ENCODE measurements at regions not wholly inside any gene's neighbourhood (a gene's known extent, or its start where the extent isn't known, plus 50 kb on each side); places are given as distances from the start of the nearest gene placed in this dataset.
"Not testable (repeated sequence)": the region's sequence is repeated elsewhere in the genome, so short reads cannot be mapped to it uniquely, and the experiment has no call there.

DNA sequence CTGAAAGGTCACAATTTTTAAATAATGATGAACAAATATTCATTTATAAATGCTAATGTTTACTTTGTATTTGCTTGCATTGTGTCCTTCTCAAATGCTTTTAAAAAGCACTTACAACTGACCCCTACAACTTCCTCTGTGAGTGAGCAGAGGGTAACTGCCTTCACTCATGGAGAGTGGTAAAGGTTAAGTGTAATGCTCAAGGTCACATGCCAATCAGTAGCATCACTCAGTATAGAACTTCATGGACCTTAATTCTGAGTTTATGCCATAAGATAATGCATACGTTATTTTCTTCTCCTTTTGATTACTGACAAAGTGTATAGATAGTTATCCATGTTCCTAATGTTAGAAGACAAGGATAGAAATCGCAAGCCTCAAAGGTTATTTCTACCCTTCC, 91.8 kb upstream of the SERTAD2 start:
- Histone ChIP-seq H3K23me2 (ENCODE audit: insufficient read length, low read depth, low read length, poor library complexity, severe bottlenecking) (no peaks in the 10 kb centered on the region), H2BK20ac (ENCODE audit: low read depth, low read length, poor library complexity, severe bottlenecking) (no peak overlapping the region), H3K27ac (ENCODE audit: insufficient read length, low read depth, low read length) (no peak overlapping the region), H3K27me3 (ENCODE audit: insufficient read depth, low read length) (no peaks in the 10 kb centered on the region; the same call in 1 of the 2 replicates), H2BK120ac (ENCODE audit: low read depth, low read length, poor library complexity, severe bottlenecking) (no peak overlapping the region), H2AFZ (ENCODE audit: low read length) (no peak overlapping the region), H3K4me1 (ENCODE audit: insufficient read depth, low read length) (no peaks in the 10 kb centered on the region), H2AK5ac (ENCODE audit: insufficient read length, low read length) (no peak overlapping the region), H3K4ac (ENCODE audit: low read depth, low read length) (no peak overlapping the region), H3K4me2 (ENCODE audit: insufficient read depth, insufficient read length, low read length) (no peak overlapping the region), H3T11ph (ENCODE audit: low read length) (no peak overlapping the region), H3K23ac (ENCODE audit: insufficient read length, low read depth, low read length) (no peak overlapping the region), H3K79me1 (ENCODE audit: insufficient read depth, low read depth, low read length, poor library complexity, severe bottlenecking) (no peaks in the 10 kb centered on the region), H2BK15ac (ENCODE audit: low read depth, low read length) (no peak overlapping the region), H2BK5ac (ENCODE audit: insufficient read length, low read length) (no peak overlapping the region), H3K79me2 (ENCODE audit: insufficient read depth, low read length) (no peaks in the 10 kb centered on the region), H2BK12ac (ENCODE audit: insufficient read length, low read depth, low read length) (no peak overlapping the region), H4K8ac (replicated peaks; ENCODE audit: insufficient read length, low read depth, low read length) (no peak overlapping the region), H3K18ac (ENCODE audit: insufficient read length, low read depth, low read length) (no peak overlapping the region), H3K56ac (ENCODE audit: insufficient read length, low read depth, low read length) (no peak overlapping the region), H3K9me3 (ENCODE audit: control insufficient read depth, low read depth, low read length) (no peaks in the 10 kb centered on the region), H4K91ac (ENCODE audit: insufficient read length, low read depth, low read length) (no peak overlapping the region), H4K5ac (ENCODE audit: insufficient read length, low read depth, low read length) (no peak overlapping the region), H4K20me1 (ENCODE audit: control insufficient read depth, insufficient read depth, insufficient read length) (no peaks in the 10 kb centered on the region), H3K9ac (ENCODE audit: extremely low read depth, insufficient read length, low read length) (no peak overlapping the region), H3K14ac (ENCODE audit: insufficient read depth, low read length) (no peak overlapping the region)
- DNase-seq: no peak
- H3K4me1 Mint-ChIP-seq: peaks cover 5 to 7% of the 10 kb centered on the region in 2 experiments
- H3K27ac Mint-ChIP-seq: no peak overlapping the region
- WGBS (ENCODE audit: extremely low coverage, insufficient read length, low lambda C conversion rate): no CpG with 5 or more reads among the region's 2 CpGs
- no peaks in the 10 kb centered on the region for H3K9me3 Mint-ChIP-seq
- H3K4me3 Mint-ChIP-seq: no peak overlapping the region
- TF ChIP-seq CTCF (conservative IDR thresholded peaks at IDR 0.05): no peak
- no peaks in the 10 kb centered on the region for H3K36me3 Mint-ChIP-seq (ENCODE audit: insufficient read depth in 1 of 3, low read depth in 3 of 3)
- peaks cover 10% of the 10 kb centered on the region for H3K27me3 Mint-ChIP-seq (ENCODE audit: low read depth)

DNA sequence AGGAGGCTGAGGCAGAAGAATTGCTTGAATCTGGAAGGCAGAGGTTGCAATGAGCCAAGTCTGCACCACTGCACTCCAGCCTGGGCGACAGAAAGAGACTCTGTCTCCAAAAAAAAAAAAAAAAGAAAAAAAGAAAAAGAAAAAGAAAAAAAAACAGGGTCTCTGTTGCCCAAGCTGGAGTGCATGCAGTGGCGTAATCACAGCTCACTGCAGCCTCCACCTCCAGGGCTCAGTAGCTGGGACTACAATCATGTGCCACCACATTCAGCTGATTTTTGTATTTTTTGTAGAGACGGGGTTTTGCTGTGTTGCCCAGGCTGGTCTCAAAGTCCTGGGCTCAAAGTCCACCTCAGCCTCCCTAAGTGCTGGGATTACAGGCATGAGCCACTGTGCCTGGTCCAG, 94.0 kb upstream of the SERTAD2 start:
- not testable (repeated sequence) for H4K5ac ChIP-seq (ENCODE audit: insufficient read length, low read depth, low read length); H2AFZ ChIP-seq (ENCODE audit: low read length); H3K9ac ChIP-seq (ENCODE audit: extremely low read depth, insufficient read length, low read length); H3K9me3 ChIP-seq (ENCODE audit: control insufficient read depth, low read depth, low read length); H2BK12ac ChIP-seq (ENCODE audit: insufficient read length, low read depth, low read length); H3K36me3 Mint-ChIP-seq (ENCODE audit: insufficient read depth in 1 of 3, low read depth in 3 of 3); H4K8ac ChIP-seq (replicated peaks; ENCODE audit: insufficient read length, low read depth, low read length); H3K56ac ChIP-seq (ENCODE audit: insufficient read length, low read depth, low read length); H3K79me2 ChIP-seq (ENCODE audit: insufficient read depth, low read length); H3K27me3 ChIP-seq (ENCODE audit: insufficient read depth, low read length); H3K4ac ChIP-seq (ENCODE audit: low read depth, low read length); H3K27ac Mint-ChIP-seq; H3K18ac ChIP-seq (ENCODE audit: insufficient read length, low read depth, low read length); H3T11ph ChIP-seq (ENCODE audit: low read length); H2BK5ac ChIP-seq (ENCODE audit: insufficient read length, low read length); H2BK120ac ChIP-seq (ENCODE audit: low read depth, low read length, poor library complexity, severe bottlenecking); H2BK15ac ChIP-seq (ENCODE audit: low read depth, low read length); H4K20me1 ChIP-seq (ENCODE audit: control insufficient read depth, insufficient read depth, insufficient read length); H4K91ac ChIP-seq (ENCODE audit: insufficient read length, low read depth, low read length); H3K23me2 ChIP-seq (ENCODE audit: insufficient read length, low read depth, low read length, poor library complexity, severe bottlenecking); H3K14ac ChIP-seq (ENCODE audit: insufficient read depth, low read length); DNase-seq; H3K79me1 ChIP-seq (ENCODE audit: insufficient read depth, low read depth, low read length, poor library complexity, severe bottlenecking); H3K4me1 ChIP-seq (ENCODE audit: insufficient read depth, low read length); H2AK5ac ChIP-seq (ENCODE audit: insufficient read length, low read length); H3K4me3 Mint-ChIP-seq; H3K9me3 Mint-ChIP-seq; H3K23ac ChIP-seq (ENCODE audit: insufficient read length, low read depth, low read length); H2BK20ac ChIP-seq (ENCODE audit: low read depth, low read length, poor library complexity, severe bottlenecking); H3K4me2 ChIP-seq (ENCODE audit: insufficient read depth, insufficient read length, low read length); H3K27ac ChIP-seq (ENCODE audit: insufficient read length, low read depth, low read length)
- peaks cover 13 to 15% of the 10 kb centered on the region in 2 experiments for H3K4me1 Mint-ChIP-seq
- WGBS (ENCODE audit: extremely low coverage, insufficient read length, low lambda C conversion rate): no CpG with 5 or more reads among the region's 3 CpGs
- peaks cover 18% of the 10 kb centered on the region for H3K27me3 Mint-ChIP-seq (ENCODE audit: low read depth)

Measured in H9 (cell line).